Activated CD4-positive, alpha-beta T cell treated with anti-CD3 and anti-CD28 coated beads, Interleukin-2, Interleukin-4, amounts not matched to agents 100 ng/mL and 50 ng/mL, durations not matched to agents 16 hours and 8 hours (primary cell): ENCODE measurements at regions not wholly inside any gene's neighbourhood (a gene's known extent, or its start where the extent isn't known, plus 50 kb on each side); places are given as distances from the start of the nearest gene placed in this dataset.
"Not testable (repeated sequence)": the region's sequence is repeated elsewhere in the genome, so short reads cannot be mapped to it uniquely, and the experiment has no call there.

ENCODE experiments used
- DNase-seq: peaks from one replicate; pipeline ENCODE4 v3.0.0-alpha.2; 2020; ENCODE audit warnings: low spot score

GRCh38 chr9:108039012-108039411 is 549.4 kb upstream of the KLF4 start:
- no peak for DNase-seq

DNA sequence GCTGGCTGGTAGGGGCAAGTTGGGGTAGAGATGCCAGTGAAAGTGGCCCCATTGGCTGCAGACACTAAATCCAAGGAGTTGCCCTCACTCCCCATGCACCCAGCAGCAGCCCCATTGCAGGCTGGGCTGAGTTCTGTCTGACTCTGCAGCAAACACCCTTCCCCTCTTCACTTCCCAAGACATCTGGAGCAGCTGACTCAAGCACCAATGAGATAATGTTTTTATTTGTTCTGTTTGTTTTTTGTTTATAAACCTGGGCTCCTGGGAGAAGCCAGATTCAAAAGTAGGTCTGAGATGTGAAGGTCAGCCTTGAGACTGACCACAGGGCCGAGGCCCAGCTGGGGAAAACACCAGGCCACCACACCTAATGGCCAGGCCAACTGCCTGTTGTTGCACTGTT is 545.9 kb upstream of the KLF4 start:
- no peak for DNase-seq

GRCh38 chr9:108033976-108034964 is 544.7 kb upstream of the KLF4 start:
- no peak for DNase-seq

- DNase-seq, result not testable (repeated sequence)
These were observed 542.5 kb upstream of the KLF4 start for GRCh38 chr9:108032079-108032478.

GRCh38 chr9:108031221-108031620 is 541.7 kb upstream of the KLF4 start:
- DNase-seq, result not testable (repeated sequence)

DNA sequence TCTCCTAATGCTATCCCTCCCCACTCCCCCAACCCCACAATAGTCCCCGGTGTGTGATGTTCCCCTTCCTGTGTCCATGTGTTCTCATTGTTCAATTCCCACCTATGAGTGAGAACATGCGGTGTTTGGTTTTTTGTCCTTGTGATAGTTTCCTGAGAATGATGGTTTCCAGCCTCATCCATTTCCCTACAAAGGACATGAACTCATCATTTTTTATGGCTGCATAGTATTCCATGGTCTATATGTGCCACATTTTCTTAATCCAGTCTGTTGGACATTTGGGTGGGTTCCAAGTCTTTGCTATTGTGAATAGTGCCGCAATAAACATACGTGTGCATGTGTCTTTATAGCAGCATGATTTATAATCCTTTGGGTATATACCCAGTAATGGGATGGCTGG is 537.1 kb upstream of the KLF4 start:
- not testable (repeated sequence) for DNase-seq

DNA sequence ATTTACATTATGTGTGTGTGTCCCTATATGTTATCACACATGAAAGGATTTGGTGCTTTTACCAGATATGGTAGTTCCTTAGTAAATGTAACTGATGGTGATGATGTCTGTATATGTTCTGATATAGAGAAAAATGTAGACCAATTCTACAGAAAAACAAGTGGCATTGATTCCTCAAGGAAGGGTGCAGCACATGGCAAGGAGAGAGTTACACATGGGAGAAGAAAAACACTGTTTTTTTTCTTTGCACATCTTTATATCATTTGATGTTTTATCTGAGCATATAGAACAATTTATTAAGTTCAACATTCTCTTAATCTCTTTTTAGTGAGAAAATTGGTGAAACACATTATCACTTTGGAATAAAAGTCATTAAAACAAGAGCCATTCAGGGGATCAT is 535.0 kb upstream of the KLF4 start:
- no peak for DNase-seq

DNA sequence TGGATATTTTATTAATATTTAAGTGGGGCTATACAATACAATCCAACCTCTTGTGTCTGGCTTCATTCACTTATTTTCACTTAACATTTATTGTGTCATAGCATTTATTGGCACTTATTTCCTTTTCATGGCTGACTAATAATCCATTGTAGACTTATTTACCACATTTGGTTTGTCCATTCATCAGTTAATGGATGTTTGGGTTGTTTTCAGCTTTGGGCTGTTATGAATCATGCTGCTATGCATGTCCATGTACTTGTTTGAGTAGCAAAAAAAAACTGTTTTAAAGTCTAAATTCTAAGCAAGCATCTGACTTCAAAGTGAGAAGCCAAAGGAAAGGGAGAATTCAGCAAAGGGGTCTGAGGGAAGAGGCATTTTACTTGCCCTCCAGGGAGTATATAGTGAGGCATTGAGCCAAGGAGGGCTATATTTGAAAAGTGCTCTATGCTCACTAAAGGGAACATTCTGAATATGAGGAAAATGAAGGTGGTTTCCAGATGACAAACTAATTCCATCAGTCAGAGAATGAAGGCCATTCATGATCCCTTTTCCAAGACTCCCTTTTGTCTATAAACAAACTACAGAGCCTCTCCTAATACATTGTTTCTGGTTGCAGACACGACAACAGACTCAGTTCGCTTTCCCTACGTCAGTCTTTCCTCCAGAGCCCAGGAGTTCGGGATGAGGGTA is 532.8 kb upstream of the KLF4 start:
- no peak for DNase-seq

DNA sequence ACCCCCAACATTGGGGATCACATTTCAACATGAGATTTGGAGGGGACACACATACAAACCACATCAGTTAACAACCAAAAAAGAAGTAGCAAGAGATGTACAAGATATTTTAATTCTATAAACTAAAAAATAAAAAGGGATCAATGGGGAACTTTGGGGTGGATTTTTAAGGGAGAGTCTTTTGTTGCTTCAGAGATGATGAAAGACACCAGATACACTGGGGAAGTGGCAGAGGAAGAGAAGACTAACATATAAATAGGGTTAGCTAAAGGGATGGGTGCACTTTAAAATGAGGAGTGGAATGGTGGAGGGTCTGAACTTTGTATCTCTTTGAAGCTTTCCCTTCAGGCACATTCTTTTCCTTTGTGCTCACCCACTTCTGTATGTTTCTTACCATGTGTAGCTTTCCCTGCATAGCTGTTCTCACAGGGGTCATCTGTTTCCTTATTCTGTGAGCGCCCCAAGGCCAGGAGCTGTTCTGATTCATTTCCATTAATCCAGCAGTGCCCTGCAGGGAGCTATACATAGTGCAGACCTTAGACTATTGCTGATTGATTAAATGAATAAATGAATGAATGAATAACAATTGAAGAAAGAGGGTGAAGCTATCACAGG is 531.6 kb upstream of the KLF4 start:
- DNase-seq, result no peak

DNA sequence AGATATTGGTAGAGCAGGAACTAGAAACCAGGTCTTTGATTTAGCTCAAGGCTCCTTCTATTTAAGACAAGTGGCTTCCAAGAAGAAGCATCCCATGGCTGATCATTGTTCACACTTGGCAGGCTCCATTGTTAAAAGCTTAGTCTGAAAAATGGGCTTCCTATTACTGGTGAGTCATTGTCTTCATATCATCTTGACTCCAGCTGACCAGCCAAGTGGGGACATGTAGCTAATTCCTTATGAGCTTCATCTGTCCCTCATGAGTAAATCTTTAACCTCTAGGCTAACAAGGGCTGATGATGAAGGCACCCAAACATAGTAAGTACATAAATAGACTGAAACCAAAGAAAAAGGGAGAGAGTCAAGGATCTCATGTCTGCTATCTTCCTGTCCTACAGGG is 530.3 kb upstream of the KLF4 start:
- DNase-seq, result no peak

DNA sequence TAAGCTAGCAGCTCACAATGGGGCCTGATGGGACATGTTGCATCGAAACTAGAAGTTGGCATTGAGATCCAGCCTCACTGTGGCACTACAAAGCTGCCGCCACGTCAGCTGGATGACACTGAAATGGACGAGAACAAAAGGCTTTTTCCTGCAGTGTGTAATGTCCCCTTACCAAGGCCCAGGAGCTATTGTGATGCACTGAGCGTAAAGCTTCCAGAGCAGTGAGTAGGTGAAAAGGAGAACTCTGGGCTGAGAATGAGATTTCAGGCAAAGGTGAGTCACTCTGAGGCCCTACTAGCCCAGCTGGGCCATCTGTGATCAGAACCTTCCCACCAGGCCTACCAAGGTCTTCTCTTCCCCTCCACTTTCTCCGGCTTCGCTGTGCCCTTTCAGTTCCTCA is 528.1 kb upstream of the KLF4 start:
- DNase-seq, result no peak

GRCh38 chr9:108016446-108016845 is 526.9 kb upstream of the KLF4 start:
- no peak for DNase-seq

- DNase-seq, result no peak
These were observed 526.1 kb upstream of the KLF4 start for GRCh38 chr9:108015690-108016089.

GRCh38 chr9:108014353-108014752 is 524.8 kb upstream of the KLF4 start:
- no peak for DNase-seq

GRCh38 chr9:108012886-108013665 is 523.5 kb upstream of the KLF4 start:
- DNase-seq, result no peak

DNA sequence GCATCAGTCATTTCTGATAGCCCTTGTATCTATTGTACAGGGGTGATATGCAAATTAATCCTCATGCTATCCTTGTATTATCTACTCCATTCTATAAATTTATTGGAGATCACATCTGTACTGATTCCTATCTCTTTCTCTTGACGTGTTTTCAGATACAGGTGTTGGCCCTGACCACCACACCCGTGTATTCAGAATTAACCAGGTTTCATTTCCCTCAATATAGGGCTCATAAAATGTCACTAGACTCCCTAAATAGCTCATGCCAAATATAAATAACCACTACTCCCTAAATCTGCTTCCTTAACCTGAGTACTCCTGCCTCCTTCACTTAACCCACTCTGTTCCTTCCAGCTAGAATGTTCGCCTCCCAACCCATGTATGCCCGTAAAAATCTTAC is 522.8 kb upstream of the KLF4 start:
- no peak for DNase-seq

GRCh38 chr9:108003526-108003925 is 514.0 kb upstream of the KLF4 start:
- DNase-seq, result no peak

- DNase-seq, result no peak
These were observed 512.9 kb upstream of the KLF4 start for GRCh38 chr9:108002371-108002956.

- DNase-seq, result no peak
These were observed 511.7 kb upstream of the KLF4 start for GRCh38 chr9:108001237-108001636.

- no peak for DNase-seq
These were observed 510.3 kb upstream of the KLF4 start for GRCh38 chr9:107999890-108000289.

- no peak for DNase-seq
These were observed 509.4 kb upstream of the KLF4 start for GRCh38 chr9:107999011-107999410.

DNA sequence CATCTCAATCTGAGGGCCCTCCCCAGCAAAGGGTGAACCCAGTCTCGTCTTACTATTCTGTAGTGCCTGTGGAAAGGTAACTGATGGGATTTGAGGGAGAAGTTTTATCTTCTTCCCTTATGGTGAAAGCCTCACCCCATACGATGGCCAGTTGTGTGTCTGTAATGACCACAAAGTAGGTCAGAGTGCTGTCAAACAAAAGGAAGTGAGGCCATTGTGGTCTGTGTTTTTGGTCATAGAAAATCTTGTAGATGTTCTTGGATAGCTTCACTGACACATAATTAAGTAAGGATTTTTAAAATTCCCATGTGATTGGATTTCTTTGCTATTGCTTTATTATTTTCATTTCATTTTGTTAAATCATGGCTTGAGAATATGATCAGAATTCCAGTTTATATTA is 505.1 kb upstream of the KLF4 start:
- no peak for DNase-seq
